SH-SY5Y (cell line): ENCODE measurements at regions not wholly inside any gene's neighbourhood (a gene's known extent, or its start where the extent isn't known, plus 50 kb on each side); places are given as distances from the start of the nearest gene placed in this dataset.

Experiments used
- GATA2 ChIP-seq: IDR thresholded peaks from 2 replicates; pipeline ENCODE4 v1.6.1; 2011; ENCODE audit warnings: mild to moderate bottlenecking, low read depth, low read length
- GATA3 ChIP-seq: IDR thresholded peaks from 2 replicates; pipeline ENCODE4 v1.6.1; 2011; ENCODE audit warnings: low read depth, mild to moderate bottlenecking, low read length, moderate library complexity

DNA sequence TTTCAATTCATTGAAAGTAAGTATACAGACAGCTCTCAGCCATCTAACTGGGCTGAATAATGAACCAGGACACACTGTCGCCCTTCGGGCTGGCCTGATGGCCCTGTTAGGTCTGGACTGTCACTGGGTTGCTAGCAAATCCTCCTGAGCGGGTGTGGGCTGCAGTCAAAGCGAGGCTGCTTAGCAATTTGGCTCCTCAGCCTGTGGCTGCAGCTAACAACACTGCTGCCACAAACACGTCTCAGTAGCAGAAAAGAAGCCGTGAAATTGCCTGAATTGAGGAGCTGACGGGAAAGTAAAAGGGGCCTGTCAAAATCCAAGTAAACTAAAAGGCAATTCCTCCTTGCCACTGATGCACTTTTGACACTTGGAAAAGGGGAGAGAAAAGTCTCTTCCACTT lies 72.8 kb downstream of the SMIM20 start:
- TF ChIP-seq GATA2: no peak
- TF ChIP-seq GATA3: no peak
